Loucy (cell line): ENCODE measurements at regions not wholly inside any gene's neighbourhood (a gene's known extent, or its start where the extent isn't known, plus 50 kb on each side); places are given as distances from the start of the nearest gene placed in this dataset.

Source experiments
- EZH2phosphoT487 ChIP-seq: fragments of 200-600 bp; IDR thresholded peaks from 2 replicates; pipeline ENCODE4 v1.6.1; 2018; ENCODE audit warnings: antibody characterized with exemption, mild to moderate bottlenecking, moderate library complexity, borderline replicate concordance
- TF ChIP-seq, protein P1 (sequence below): fragments of 200-600 bp; sonication (generic); conservative IDR thresholded peaks from 2 replicates; pipeline ENCODE4 v1.5.1; 2014; ENCODE audit warnings: mild to moderate bottlenecking, antibody characterized with exemption, low read length

DNA sequence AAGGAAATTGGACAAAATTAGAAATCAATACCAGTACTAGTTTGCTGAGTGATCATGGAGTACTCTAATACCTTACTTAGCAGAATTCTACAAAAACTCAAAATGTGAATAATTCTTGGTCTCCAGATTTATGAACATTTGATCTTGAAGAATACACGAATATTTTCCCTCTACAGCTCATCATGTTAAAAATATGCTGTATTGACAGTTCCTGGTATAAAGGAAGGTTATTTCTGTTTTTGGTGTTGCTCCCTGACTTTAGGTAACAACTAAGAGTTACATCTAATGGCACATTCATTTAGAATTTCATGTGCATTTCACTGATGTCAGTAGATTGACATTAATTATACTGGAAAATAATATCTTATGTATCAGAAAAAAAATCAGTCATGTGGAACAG is 479.2 kb upstream of the PKDCC start:
- TF ChIP-seq, protein P1, sequence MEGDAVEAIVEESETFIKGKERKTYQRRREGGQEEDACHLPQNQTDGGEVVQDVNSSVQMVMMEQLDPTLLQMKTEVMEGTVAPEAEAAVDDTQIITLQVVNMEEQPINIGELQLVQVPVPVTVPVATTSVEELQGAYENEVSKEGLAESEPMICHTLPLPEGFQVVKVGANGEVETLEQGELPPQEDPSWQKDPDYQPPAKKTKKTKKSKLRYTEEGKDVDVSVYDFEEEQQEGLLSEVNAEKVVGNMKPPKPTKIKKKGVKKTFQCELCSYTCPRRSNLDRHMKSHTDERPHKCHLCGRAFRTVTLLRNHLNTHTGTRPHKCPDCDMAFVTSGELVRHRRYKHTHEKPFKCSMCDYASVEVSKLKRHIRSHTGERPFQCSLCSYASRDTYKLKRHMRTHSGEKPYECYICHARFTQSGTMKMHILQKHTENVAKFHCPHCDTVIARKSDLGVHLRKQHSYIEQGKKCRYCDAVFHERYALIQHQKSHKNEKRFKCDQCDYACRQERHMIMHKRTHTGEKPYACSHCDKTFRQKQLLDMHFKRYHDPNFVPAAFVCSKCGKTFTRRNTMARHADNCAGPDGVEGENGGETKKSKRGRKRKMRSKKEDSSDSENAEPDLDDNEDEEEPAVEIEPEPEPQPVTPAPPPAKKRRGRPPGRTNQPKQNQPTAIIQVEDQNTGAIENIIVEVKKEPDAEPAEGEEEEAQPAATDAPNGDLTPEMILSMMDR: no peak
- TF ChIP-seq EZH2phosphoT487: no peak
